ENCODE measurements at regions not wholly inside any gene's neighbourhood (a gene's known extent, or its start where the extent isn't known, plus 50 kb on each side); places are given as distances from the start of the nearest gene placed in this dataset.
"Not testable (repeated sequence)": the region's sequence is repeated elsewhere in the genome, so short reads cannot be mapped to it uniquely, and the experiment has no call there.

DNA sequence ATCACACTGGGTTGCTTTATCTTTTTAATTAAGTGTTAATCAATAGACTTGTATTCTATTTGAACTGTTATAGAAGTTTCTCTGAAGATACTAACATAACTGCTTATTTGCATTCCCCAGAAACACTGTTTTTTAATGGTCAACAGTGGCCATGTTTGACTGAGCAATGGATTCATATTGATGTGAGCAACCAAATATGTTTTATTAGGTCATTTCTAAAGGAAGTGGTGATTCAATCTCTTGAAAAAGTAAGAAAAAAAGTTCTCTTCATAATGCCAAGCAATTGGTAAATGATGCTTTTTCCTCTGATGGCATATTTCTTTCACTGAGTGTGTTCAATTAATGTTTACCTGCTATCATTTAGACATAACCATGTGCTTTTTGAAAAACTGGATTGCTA is 593.0 kb upstream of the CITED2 start:
- DNase-seq = no peak
- Histone ChIP-seq H3K27ac (ENCODE audit: low read length) (no peak overlapping the region), H3K9me3 (ENCODE audit: control insufficient read depth, low read depth, low read length) (no peaks in the 10 kb centered on the region), H3K4me1 (ENCODE audit: control insufficient read depth, insufficient read depth, low read length) (no peaks in the 10 kb centered on the region), H3K27me3 (ENCODE audit: control insufficient read depth, insufficient read depth, low read length) (no peaks in the 10 kb centered on the region), H3K4me3 (ENCODE audit: low read length) (no peak overlapping the region), H3K36me3 (ENCODE audit: control insufficient read depth, insufficient read depth, low read length) (no peaks in the 10 kb centered on the region)

DNA sequence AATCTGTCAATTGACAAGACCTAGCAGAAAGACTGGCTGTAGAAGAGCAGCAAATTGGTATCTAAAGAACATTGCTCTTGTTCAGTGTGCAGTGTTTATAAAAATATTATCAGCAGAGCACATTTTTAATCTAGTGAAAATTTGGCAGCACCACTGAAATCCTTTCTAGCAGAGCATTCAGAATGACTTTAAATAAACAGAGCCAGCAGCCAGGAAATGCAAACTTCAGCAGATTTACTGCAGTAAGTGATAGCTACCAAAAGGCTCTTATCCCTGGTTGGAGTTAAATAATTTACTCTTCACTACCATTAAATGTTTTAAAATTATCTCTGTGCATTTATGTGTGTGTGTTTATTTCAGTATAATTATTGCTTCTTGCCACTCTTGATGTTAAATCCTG is 590.9 kb upstream of the CITED2 start:
- no peaks in the 10 kb centered on the region for H3K4me1 ChIP-seq (ENCODE audit: control insufficient read depth, insufficient read depth, low read length)
- H3K9me3 ChIP-seq (ENCODE audit: control insufficient read depth, low read depth, low read length) = no peaks in the 10 kb centered on the region

DNA sequence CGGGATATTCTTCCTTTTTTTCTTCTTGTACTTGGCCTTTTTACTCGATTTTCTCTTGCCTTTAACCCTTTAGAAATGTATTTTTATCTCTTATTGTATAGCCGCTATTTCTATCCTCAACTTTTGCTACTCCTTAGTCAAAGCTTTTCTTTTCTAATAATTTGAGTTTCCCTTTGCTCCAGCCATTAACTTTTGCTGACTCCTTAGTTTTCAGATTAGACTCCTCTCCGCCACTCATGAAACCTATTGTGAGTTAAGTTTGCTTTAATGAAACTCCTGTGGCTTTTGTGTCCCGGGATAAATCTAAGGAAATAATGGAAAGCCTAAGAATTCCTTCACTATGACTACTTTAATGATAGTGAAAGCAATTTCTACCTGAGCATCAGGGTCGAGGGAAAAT is 590.3 kb upstream of the CITED2 start:
- Histone ChIP-seq H3K27ac (ENCODE audit: low read length) (no peak overlapping the region), H3K4me1 (ENCODE audit: control insufficient read depth, insufficient read depth, low read length) (no peaks in the 10 kb centered on the region), H3K9me3 (ENCODE audit: control insufficient read depth, low read depth, low read length) (no peaks in the 10 kb centered on the region), H3K27me3 (ENCODE audit: control insufficient read depth, insufficient read depth, low read length) (no peaks in the 10 kb centered on the region), H3K36me3 (ENCODE audit: control insufficient read depth, insufficient read depth, low read length) (no peaks in the 10 kb centered on the region), H3K4me3 (ENCODE audit: low read length) (no peak overlapping the region)
- DNase-seq = no peak
- 75% methylated on average over 4 of the region's 6 CpGs for WGBS (ENCODE audit: insufficient coverage, low lambda C conversion rate)

More for the DNA sequence above, 590.9 kb upstream of the CITED2 start:
- Histone ChIP-seq H3K36me3 (ENCODE audit: control insufficient read depth, insufficient read depth, low read length) (no peaks in the 10 kb centered on the region), H3K27ac (ENCODE audit: low read length) (no peak overlapping the region), H3K4me3 (ENCODE audit: low read length) (no peak overlapping the region), H3K27me3 (ENCODE audit: control insufficient read depth, insufficient read depth, low read length) (no peaks in the 10 kb centered on the region)
- DNase-seq = no peak

DNA sequence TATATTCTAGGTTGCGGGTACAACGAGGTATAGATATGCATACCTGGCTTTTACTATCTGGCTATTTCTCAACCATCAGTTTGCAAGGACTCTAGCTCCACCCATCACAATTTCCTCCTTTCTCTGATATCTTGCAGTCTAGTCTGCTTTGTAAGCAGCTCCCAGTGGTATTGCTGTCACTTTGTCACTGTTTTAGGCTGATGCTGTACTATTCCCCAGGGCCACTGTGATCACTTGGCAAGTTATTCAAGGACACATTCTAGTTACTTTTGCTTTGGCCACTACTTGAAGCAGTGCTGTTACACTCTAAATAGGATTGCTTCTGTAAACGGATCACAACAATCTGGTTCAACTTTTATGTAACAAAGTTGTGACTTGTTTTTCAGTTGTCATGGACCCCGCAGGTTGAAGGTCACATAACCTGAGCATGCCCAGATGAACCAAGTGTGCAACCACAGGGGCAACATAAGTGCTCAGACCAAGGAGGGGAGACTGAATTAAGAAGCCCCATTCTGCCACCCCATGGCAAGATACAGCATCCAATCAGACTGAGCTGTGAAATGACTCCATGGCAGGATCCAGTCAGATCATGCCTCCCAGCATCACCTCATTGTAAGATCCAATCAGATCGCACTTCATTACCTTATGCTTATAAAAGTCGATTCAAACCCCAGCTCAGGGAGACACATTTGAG is 588.4 kb upstream of the CITED2 start:
- 87% methylated on average over 3 of the region's 6 CpGs for WGBS (ENCODE audit: insufficient coverage, low lambda C conversion rate)
- H3K9me3 ChIP-seq (ENCODE audit: control insufficient read depth, low read depth, low read length) = no peaks in the 10 kb centered on the region
- H3K4me1 ChIP-seq (ENCODE audit: control insufficient read depth, insufficient read depth, low read length) = no peaks in the 10 kb centered on the region
- no peak overlapping the region for H3K27ac ChIP-seq (ENCODE audit: low read length)
- H3K36me3 ChIP-seq (ENCODE audit: control insufficient read depth, insufficient read depth, low read length) = no peaks in the 10 kb centered on the region
- H3K4me3 ChIP-seq (ENCODE audit: low read length) = no peak overlapping the region
- peak; percentile 44 to 58 for DNase-seq
- H3K27me3 ChIP-seq (ENCODE audit: control insufficient read depth, insufficient read depth, low read length) = no peaks in the 10 kb centered on the region

DNA sequence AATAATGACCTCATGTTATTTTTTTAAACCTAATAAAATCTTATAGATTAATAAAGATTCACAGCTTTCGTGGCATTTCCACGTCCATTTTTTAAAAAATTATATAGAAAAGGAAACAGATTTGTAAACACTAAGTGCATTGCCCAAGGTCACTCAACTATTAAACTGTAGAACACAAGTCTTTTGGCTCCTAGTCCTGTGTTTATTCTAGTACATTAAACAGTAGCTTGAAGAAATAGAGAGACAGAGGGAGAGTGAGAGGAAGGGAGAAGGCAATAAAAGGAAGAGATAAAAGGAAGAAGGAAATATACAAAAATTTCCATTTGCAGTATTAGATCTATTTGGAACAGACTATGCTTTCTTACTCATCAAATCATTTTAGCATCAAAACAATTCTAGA is 586.7 kb upstream of the CITED2 start:
- H3K9me3 ChIP-seq (ENCODE audit: control insufficient read depth, low read depth, low read length) = no peaks in the 10 kb centered on the region
- H3K36me3 ChIP-seq (ENCODE audit: control insufficient read depth, insufficient read depth, low read length) = no peaks in the 10 kb centered on the region
- DNase-seq = no peak
- 71% methylated on average over 2 of the region's 2 CpGs for WGBS (ENCODE audit: insufficient coverage, low lambda C conversion rate)
- no peak overlapping the region for H3K27ac ChIP-seq (ENCODE audit: low read length)
- H3K4me3 ChIP-seq (ENCODE audit: low read length) = no peak overlapping the region
- H3K4me1 ChIP-seq (ENCODE audit: control insufficient read depth, insufficient read depth, low read length) = no peaks in the 10 kb centered on the region
- no peaks in the 10 kb centered on the region for H3K27me3 ChIP-seq (ENCODE audit: control insufficient read depth, insufficient read depth, low read length)

DNA sequence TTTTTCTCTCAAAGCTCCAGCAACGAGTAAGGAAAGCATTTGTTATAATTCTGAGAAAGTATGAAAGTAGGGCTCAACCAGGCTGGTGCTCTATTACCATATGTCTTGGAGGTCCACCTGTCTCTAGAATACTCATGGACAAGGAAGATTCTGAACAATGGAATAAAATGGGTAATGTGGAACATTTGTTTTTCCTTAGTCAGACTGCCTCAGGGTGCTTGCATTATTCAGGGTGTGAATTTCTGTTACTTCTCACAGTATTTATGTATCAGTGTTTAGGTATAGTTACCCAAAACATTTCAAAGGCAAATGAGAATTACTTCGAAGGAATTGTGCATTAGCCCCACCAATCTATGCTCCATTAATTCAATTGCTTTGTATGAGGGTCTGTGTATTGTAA is 586.2 kb upstream of the CITED2 start:
- Histone ChIP-seq H3K27me3 (ENCODE audit: control insufficient read depth, insufficient read depth, low read length) (no peaks in the 10 kb centered on the region), H3K9me3 (ENCODE audit: control insufficient read depth, low read depth, low read length) (no peaks in the 10 kb centered on the region), H3K4me3 (ENCODE audit: low read length) (no peak overlapping the region), H3K36me3 (ENCODE audit: control insufficient read depth, insufficient read depth, low read length) (no peaks in the 10 kb centered on the region), H3K27ac (ENCODE audit: low read length) (no peak overlapping the region), H3K4me1 (ENCODE audit: control insufficient read depth, insufficient read depth, low read length) (no peaks in the 10 kb centered on the region)
- DNase-seq = no peak
- WGBS (ENCODE audit: insufficient coverage, low lambda C conversion rate) = 88% methylated on average over 1 of the region's 2 CpGs

DNA sequence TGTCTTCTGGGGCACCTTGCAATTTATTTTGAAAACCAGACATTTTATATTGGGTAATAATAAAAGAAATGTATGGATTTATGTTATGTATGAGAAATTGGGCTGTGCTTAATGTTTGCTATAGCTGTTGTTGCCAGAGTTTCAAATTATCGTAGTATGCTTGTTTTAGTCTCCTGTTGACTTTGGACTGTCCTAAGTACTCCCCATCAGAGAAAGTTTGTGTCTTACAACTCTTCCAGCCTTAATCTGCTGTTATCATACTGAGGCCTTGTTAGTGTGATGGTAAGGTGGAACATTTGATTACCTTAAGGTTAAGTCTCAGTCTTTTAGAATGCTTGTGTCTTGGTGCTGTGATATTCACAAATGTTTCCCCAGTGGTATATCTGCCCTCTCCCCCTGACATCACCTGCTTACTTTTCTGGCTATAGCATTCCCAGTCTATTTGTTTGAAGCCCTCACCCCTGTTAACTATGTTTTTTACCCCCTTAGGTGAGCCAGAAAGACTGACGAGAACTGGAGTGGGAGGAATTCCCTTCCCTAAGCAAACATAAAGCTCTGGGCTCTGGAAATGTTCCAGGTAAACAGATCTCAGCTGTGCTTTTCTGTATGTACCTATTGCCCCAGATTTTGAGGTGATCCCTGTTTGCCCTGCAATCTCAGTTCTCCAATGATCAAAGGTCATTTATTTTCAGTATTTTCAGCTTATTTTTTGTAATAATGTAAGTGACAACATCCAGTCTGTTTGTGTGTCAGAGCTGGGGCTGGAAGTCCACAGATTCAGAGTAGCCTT is 581.1 kb upstream of the CITED2 start:
- no peaks in the 10 kb centered on the region for H3K27me3 ChIP-seq (ENCODE audit: control insufficient read depth, insufficient read depth, low read length)
- H3K36me3 ChIP-seq (ENCODE audit: control insufficient read depth, insufficient read depth, low read length) = no peaks in the 10 kb centered on the region
- no peak for DNase-seq
- no peaks in the 10 kb centered on the region for H3K9me3 ChIP-seq (ENCODE audit: control insufficient read depth, low read depth, low read length)
- H3K27ac ChIP-seq (ENCODE audit: low read length) = no peak overlapping the region
- no peaks in the 10 kb centered on the region for H3K4me1 ChIP-seq (ENCODE audit: control insufficient read depth, insufficient read depth, low read length)
- no peak overlapping the region for H3K4me3 ChIP-seq (ENCODE audit: low read length)
- no CpG with 5 or more reads among the region's 2 CpGs for WGBS (ENCODE audit: insufficient coverage, low lambda C conversion rate)

DNA sequence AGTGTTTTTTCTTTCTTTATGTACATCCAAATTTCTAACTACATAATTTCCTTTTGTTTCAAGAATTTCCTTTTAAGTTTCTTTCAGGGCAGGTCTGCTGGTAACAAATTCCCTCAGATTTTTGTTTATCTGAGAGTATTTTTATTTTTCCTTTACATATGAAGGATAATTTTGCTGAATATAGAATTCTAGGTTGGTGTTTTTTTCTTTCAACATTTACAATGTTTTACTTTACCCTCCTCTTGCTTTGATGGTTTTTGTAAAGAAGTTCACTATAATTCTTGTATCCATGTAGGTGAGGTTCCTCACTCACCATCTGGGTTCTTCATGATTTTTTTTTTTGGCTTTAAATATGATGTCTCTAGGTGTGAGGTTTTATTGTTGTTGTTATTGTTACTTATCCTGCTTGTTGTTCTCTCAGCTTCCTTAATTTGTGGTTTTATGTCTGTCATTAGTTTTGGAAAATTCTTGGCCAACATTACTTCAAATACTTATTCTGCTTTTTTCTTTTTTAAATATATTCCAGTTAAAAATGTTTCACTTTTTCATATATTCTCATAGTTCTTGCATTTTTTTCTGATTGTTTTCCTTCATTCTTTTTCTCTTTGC is 580.1 kb upstream of the CITED2 start:
- no peak overlapping the region for H3K27ac ChIP-seq (ENCODE audit: low read length)
- H3K4me3 ChIP-seq (ENCODE audit: low read length) = no peak overlapping the region
- DNase-seq = no peak
- H3K36me3 ChIP-seq (ENCODE audit: control insufficient read depth, insufficient read depth, low read length) = no peaks in the 10 kb centered on the region
- H3K27me3 ChIP-seq (ENCODE audit: control insufficient read depth, insufficient read depth, low read length) = no peaks in the 10 kb centered on the region
- H3K4me1 ChIP-seq (ENCODE audit: control insufficient read depth, insufficient read depth, low read length) = no peaks in the 10 kb centered on the region
- H3K9me3 ChIP-seq (ENCODE audit: control insufficient read depth, low read depth, low read length) = no peaks in the 10 kb centered on the region

DNA sequence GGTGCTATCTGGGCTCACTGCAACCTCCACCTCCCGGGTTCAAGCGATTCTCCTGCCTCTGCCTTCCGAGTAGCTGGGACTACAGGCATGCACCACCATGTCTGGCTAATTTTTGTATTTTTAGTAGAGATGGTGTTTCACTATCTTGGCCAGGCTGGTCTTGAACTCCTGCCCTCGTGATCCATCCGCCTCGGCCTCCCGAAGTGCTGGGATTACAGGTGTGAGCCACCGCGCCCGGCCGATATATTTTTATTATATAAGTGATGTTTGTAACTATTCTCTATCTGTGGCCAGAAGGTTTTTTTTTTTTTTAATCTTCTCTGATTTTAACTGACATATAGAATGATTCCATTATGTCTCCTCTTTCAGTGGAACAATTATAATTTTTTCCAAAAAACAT is 579.3 kb upstream of the CITED2 start:
- H3K36me3 ChIP-seq (ENCODE audit: control insufficient read depth, insufficient read depth, low read length); H3K9me3 ChIP-seq (ENCODE audit: control insufficient read depth, low read depth, low read length); H3K27ac ChIP-seq (ENCODE audit: low read length); H3K27me3 ChIP-seq (ENCODE audit: control insufficient read depth, insufficient read depth, low read length); H3K4me1 ChIP-seq (ENCODE audit: control insufficient read depth, insufficient read depth, low read length); H3K4me3 ChIP-seq (ENCODE audit: low read length); DNase-seq: not testable (repeated sequence)
- WGBS (ENCODE audit: insufficient coverage, low lambda C conversion rate) = no CpG with 5 or more reads among the region's 11 CpGs

DNA sequence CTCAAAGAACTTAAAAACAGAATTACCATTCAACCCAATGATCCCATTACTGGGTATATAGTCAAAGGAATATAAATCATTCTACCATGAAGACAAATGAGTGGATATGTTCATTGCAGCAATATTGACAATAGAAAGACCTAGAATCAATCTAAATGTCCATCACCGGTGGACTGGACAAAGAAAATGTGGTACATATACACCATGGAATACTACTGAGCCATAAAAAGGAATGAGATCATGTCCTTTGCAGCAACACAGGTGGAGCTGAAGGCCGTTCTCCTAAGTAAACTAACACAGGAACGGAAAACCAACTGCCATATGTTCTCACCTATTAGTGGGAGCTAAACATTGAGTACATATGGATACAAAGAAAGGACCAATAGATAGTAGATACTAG is 576.7 kb upstream of the CITED2 start:
- WGBS (ENCODE audit: insufficient coverage, low lambda C conversion rate) = 100% methylated on average over 1 of the region's 3 CpGs
- no peak overlapping the region for H3K27ac ChIP-seq (ENCODE audit: low read length)
- DNase-seq = no peak
- no peaks in the 10 kb centered on the region for H3K27me3 ChIP-seq (ENCODE audit: control insufficient read depth, insufficient read depth, low read length)
- no peaks in the 10 kb centered on the region for H3K9me3 ChIP-seq (ENCODE audit: control insufficient read depth, low read depth, low read length)
- H3K36me3 ChIP-seq (ENCODE audit: control insufficient read depth, insufficient read depth, low read length) = no peaks in the 10 kb centered on the region
- no peaks in the 10 kb centered on the region for H3K4me1 ChIP-seq (ENCODE audit: control insufficient read depth, insufficient read depth, low read length)
- no peak overlapping the region for H3K4me3 ChIP-seq (ENCODE audit: low read length)

DNA sequence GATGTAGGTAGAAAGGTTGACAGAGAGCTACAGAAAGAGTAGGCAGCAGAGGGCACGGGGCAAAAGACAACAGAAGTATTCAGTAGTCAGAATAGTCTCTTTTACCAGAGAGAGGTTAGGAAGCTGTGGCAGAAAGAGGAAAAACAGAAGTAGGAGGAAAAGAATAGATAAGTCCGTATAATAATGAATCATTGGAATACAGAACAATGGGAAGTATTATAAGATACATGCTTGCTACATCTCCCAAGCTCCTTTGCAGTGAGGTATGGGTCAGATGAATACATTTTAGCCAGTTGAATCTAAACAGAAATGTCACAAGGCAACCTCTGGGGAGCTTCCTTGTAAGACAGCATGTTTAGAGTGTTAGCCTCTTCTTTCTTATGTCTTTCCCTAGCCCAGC is 570.5 kb upstream of the CITED2 start:
- no peaks in the 10 kb centered on the region for H3K36me3 ChIP-seq (ENCODE audit: control insufficient read depth, insufficient read depth, low read length)
- no peaks in the 10 kb centered on the region for H3K9me3 ChIP-seq (ENCODE audit: control insufficient read depth, low read depth, low read length)
- no peaks in the 10 kb centered on the region for H3K27me3 ChIP-seq (ENCODE audit: control insufficient read depth, insufficient read depth, low read length)
- 83% methylated on average over 2 of the region's 2 CpGs for WGBS (ENCODE audit: insufficient coverage, low lambda C conversion rate)
- DNase-seq = no peak
- no peak overlapping the region for H3K4me3 ChIP-seq (ENCODE audit: low read length)
- peaks cover 3% of the 10 kb centered on the region for H3K4me1 ChIP-seq (ENCODE audit: control insufficient read depth, insufficient read depth, low read length)
- no peak overlapping the region for H3K27ac ChIP-seq (ENCODE audit: low read length)

Measured in large intestine (tissue), 3 donors.